HCT116 (cell line): ENCODE measurements at regions not wholly inside any gene's neighbourhood (a gene's known extent, or its start where the extent isn't known, plus 50 kb on each side); places are given as distances from the start of the nearest gene placed in this dataset.

ENCODE experiments used
- ATAC-seq: fragments of 200-7000 bp; cut with Tn5 transposase; 2 replicates; pipeline ENCODE4 v1.9.1; 2020; ENCODE audit warnings: mild to moderate bottlenecking, moderate library complexity
- BruUV-seq: library from RNA; stranded (reverse); fragments of 400-500 nt; replicated peaks from 2 replicates; lab custom pipeline; 2021; lab: Mats Ljungman, UMichigan
- CTCF ChIA-PET: fragments of 300-600 bp; sonication (Branson Sonifier 250); formaldehyde crosslinking; loops from one replicate; lab custom pipeline; 2021; ENCODE audit warnings: antibody characterized with exemption; lab: Charles Lee
- POLR2A ChIA-PET: fragments of 300-600, 350-600 bp; sonication (Branson Sonifier 250); formaldehyde crosslinking; loops from one replicate; lab custom pipeline; 2021; ENCODE audit warnings: antibody characterized with exemption; lab: Charles Lee
- RAD21 ChIA-PET, 2 experiments: fragments of 300-600 bp; sonication (Branson Sonifier 250); formaldehyde crosslinking; loops; one replicate each; lab custom pipeline; 2023; ENCODE audit warnings: low total read pairs in 2 of 2; ENCODE audit not compliant: uncharacterized antibody in 2 of 2, unreplicated experiment in 2 of 2, low non-redundant PET in 1 of 2; lab: Charles Lee
- DNase-seq: peaks from one replicate; pipeline ENCODE4 v3.0.0-alpha.2; 2010; ENCODE audit warnings: low read depth, low spot score
- H2AFZ ChIP-seq: fragments of 200-600 bp; shearing (Covaris generic), sonication (generic); 2 replicates; pipeline ENCODE4 v1.6.1; 2017; ENCODE audit warnings: low read depth, mixed run types, mixed read lengths, antibody characterized with exemption, low read length; ENCODE audit not compliant: poor library complexity, severe bottlenecking
- H3K27ac ChIP-seq: 2 replicates; pipeline ENCODE4 v1.5.1; 2012; ENCODE audit warnings: low read depth, low read length
- H3K27me3 ChIP-seq: fragments of 200-600 bp; sonication (generic); 2 replicates; pipeline ENCODE4 v1.6.1; 2016; ENCODE audit warnings: mixed run types, low read length, mixed read lengths; ENCODE audit not compliant: insufficient read depth
- H3K36me3 ChIP-seq, 2 experiments: fragments of 200-500 bp in 1 of 2; fragments of 200-600 bp in 1 of 2; sonication (Bioruptor generic) in 1 of 2; sonication (generic) in 1 of 2; 2 replicates each; pipeline versions ENCODE4 v1.5.1 to v1.6.1; 2014 to 2016; ENCODE audit warnings: low read length in 2 of 2, inconsistent platforms in 1 of 2, mixed read lengths in 1 of 2, mixed run types in 1 of 2; ENCODE audit not compliant: insufficient read depth in 2 of 2, control insufficient read depth in 1 of 2
- H3K4me1 ChIP-seq, 2 experiments: fragments of 200-600 bp in 1 of 2; sonication (generic) in 1 of 2; 2 replicates each; pipeline versions ENCODE4 v1.5.1 to v1.6.1; 2012 to 2017; ENCODE audit warnings: low read length in 2 of 2, inconsistent platforms in 1 of 2, mild to moderate bottlenecking in 1 of 2, mixed read lengths in 1 of 2, mixed run types in 1 of 2, moderate library complexity in 1 of 2; ENCODE audit not compliant: insufficient read depth in 2 of 2, control insufficient read depth in 1 of 2
- H3K4me2 ChIP-seq: fragments of 200-600 bp; sonication (generic); 2 replicates; pipeline ENCODE4 v1.6.1; 2017; ENCODE audit warnings: mixed run types, low read length, mixed read lengths
- H3K4me3 ChIP-seq, 2 experiments: fragments of 200-600 bp in 1 of 2; sonication (generic) in 1 of 2; replicated peaks in 1 of 2; 2 replicates each; pipeline ENCODE4 v1.5.1; 2011 to 2016; ENCODE audit warnings: low read length in 2 of 2, control low read depth in 1 of 2, low read depth in 1 of 2, mild to moderate bottlenecking in 1 of 2, mixed read lengths in 1 of 2, mixed run types in 1 of 2
- H3K79me2 ChIP-seq: fragments of 200-600 bp; sonication (generic); 2 replicates; pipeline ENCODE4 v1.6.1; 2017; ENCODE audit warnings: mild to moderate bottlenecking, mixed run types, low read length, moderate library complexity, mixed read lengths; ENCODE audit not compliant: insufficient read depth
- H3K9ac ChIP-seq: fragments of 200-600 bp; sonication (generic); 2 replicates; pipeline ENCODE4 v1.6.1; 2016; ENCODE audit warnings: low read length, mixed read lengths
- H3K9me2 ChIP-seq: fragments of 200-600 bp; sonication (generic), shearing (Covaris generic); 2 replicates; pipeline ENCODE4 v1.6.1; 2017; ENCODE audit warnings: mixed run types, mild to moderate bottlenecking, moderate library complexity; ENCODE audit not compliant: insufficient read depth
- H3K9me3 ChIP-seq, 2 experiments: fragments of 200-500 bp in 1 of 2; fragments of 200-600 bp in 1 of 2; sonication (Bioruptor generic) in 1 of 2; sonication (generic) in 1 of 2; 2 replicates each; pipeline ENCODE4 v1.6.1; 2014 to 2017; ENCODE audit warnings: low read length in 2 of 2, mixed read lengths in 2 of 2, inconsistent platforms in 1 of 2, low read depth in 1 of 2, mild to moderate bottlenecking in 1 of 2, mixed run types in 1 of 2, moderate library complexity in 1 of 2; ENCODE audit not compliant: control insufficient read depth in 1 of 2, insufficient read depth in 1 of 2
- H4K20me1 ChIP-seq: fragments of 200-600 bp; sonication (generic), shearing (Covaris generic); 2 replicates; pipeline ENCODE4 v1.6.1; 2017; ENCODE audit warnings: mixed run types, mild to moderate bottlenecking, moderate library complexity; ENCODE audit not compliant: insufficient read depth
- CBX3 ChIP-seq: IDR thresholded peaks from 2 replicates; pipeline ENCODE4 v1.6.1; 2012; ENCODE audit warnings: low read depth
- CEBPB ChIP-seq: IDR thresholded peaks from 2 replicates; pipeline ENCODE4 v1.6.1; 2012; ENCODE audit warnings: low read depth
- EGR1 ChIP-seq: IDR thresholded peaks from 2 replicates; pipeline ENCODE4 v1.6.1; 2012; ENCODE audit warnings: low read depth
- ELF1 ChIP-seq: IDR thresholded peaks from 2 replicates; pipeline ENCODE4 v1.6.1; 2012; ENCODE audit warnings: low read depth, borderline replicate concordance
- FOSL1 ChIP-seq: IDR thresholded peaks from 2 replicates; pipeline ENCODE4 v1.6.1; 2012; ENCODE audit warnings: low read depth
- POLR2AphosphoS5 ChIP-seq: IDR thresholded peaks from 2 replicates; pipeline ENCODE4 v1.6.1; 2011; ENCODE audit warnings: mild to moderate bottlenecking, low read depth, low read length, moderate library complexity
- RAD21 ChIP-seq: IDR thresholded peaks from 2 replicates; pipeline ENCODE4 v1.6.1; 2012; ENCODE audit warnings: low read depth, mild to moderate bottlenecking
- SIN3A ChIP-seq: IDR thresholded peaks from 2 replicates; pipeline ENCODE4 v1.6.1; 2012; ENCODE audit warnings: low read depth
- TCF7L2 ChIP-seq: IDR thresholded peaks from 2 replicates; pipeline ENCODE4 v1.7.0; 2011; ENCODE audit warnings: borderline replicate concordance, inconsistent platforms; ENCODE audit not compliant: insufficient read depth, insufficient read length; ENCODE audit errors: extremely low read depth
- YY1 ChIP-seq: IDR thresholded peaks from 2 replicates; pipeline ENCODE4 v1.6.1; 2011; ENCODE audit warnings: low read length, low read depth, moderate library complexity, mild to moderate bottlenecking; ENCODE audit not compliant: insufficient replicate concordance; ENCODE audit errors: extremely low read depth
- ZFX ChIP-seq: fragments of 450-650 bp; IDR thresholded peaks from 2 replicates; pipeline ENCODE4 v1.6.1; 2017
- intact Hi-C: fragments of 100-400 bp; cut with micrococcal nuclease; formaldehyde crosslinking; loops from 2 replicates; pipeline ENCODE4 v1.10.0; 2022
- TF ChIP-seq, protein P1 (sequence below), 3 experiments: fragments of 200-600 bp in 1 of 3; sonication (generic) in 1 of 3; IDR thresholded peaks in 2 of 3; conservative IDR thresholded peaks in 1 of 3; 2 replicates each; pipeline ENCODE4 v1.5.1; 2012 to 2017; ENCODE audit warnings: low read depth in 2 of 3, low read length in 2 of 3, antibody characterized with exemption in 1 of 3, borderline replicate concordance in 1 of 3, control low read depth in 1 of 3, mild to moderate bottlenecking in 1 of 3, mixed read lengths in 1 of 3, mixed run types in 1 of 3, moderate library complexity in 1 of 3; ENCODE audit not compliant: insufficient read depth in 1 of 3
- TF ChIP-seq, protein P2 (sequence below): IDR thresholded peaks from 2 replicates; pipeline ENCODE4 v1.6.1; 2011; ENCODE audit warnings: mild to moderate bottlenecking, low read length, moderate library complexity; ENCODE audit not compliant: insufficient replicate concordance; ENCODE audit errors: extremely low read depth
- TF ChIP-seq, protein P3 (sequence below): IDR thresholded peaks from 2 replicates; pipeline ENCODE4 v1.6.1; 2012

DNA sequence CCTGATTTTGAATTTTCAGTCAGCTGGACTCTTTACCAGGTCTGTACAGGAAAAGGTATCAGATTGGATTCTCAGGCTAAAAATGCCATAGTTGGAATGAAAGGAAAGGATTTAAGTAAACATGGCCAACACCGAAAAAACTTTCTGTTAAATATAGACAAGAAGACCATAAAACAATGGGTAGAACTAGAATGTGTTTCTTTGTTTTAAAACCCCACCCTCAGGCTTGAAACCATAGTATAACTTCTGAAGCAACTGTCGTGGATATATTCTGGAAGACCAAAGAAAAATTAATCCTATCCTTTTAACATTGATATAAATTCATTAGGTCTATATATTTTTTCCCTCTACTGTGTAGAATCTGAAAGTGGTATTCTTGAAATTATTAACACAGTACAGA, 118.6 kb upstream of the HAPLN1 start:
- no peak overlapping the region for H3K4me2 ChIP-seq
- no peak for DNase-seq
- H3K79me2 ChIP-seq = no peaks in the 10 kb centered on the region
- H3K9ac ChIP-seq = no peak overlapping the region
- H2AFZ ChIP-seq = no peak overlapping the region
- TF ChIP-seq YY1 (no peak), EGR1 (no peak), ELF1 (no peak), FOSL1 (no peak), SIN3A (no peak), CBX3 (no peak), RAD21 (no peak), CEBPB (no peak), TCF7L2 (no peak), POLR2AphosphoS5 (no peak), ZFX (no peak)
- TF ChIP-seq, protein P1, sequence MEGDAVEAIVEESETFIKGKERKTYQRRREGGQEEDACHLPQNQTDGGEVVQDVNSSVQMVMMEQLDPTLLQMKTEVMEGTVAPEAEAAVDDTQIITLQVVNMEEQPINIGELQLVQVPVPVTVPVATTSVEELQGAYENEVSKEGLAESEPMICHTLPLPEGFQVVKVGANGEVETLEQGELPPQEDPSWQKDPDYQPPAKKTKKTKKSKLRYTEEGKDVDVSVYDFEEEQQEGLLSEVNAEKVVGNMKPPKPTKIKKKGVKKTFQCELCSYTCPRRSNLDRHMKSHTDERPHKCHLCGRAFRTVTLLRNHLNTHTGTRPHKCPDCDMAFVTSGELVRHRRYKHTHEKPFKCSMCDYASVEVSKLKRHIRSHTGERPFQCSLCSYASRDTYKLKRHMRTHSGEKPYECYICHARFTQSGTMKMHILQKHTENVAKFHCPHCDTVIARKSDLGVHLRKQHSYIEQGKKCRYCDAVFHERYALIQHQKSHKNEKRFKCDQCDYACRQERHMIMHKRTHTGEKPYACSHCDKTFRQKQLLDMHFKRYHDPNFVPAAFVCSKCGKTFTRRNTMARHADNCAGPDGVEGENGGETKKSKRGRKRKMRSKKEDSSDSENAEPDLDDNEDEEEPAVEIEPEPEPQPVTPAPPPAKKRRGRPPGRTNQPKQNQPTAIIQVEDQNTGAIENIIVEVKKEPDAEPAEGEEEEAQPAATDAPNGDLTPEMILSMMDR (IDR thresholded peaks at IDR 0.05 in 2 of 3, conservative IDR thresholded peaks at IDR 0.05 in 1 of 3; ENCODE audit: borderline replicate concordance in 1 of 3, insufficient read depth in 1 of 3, low read depth in 2 of 3, low read length in 2 of 3) = no peak
- TF ChIP-seq, protein P2, sequence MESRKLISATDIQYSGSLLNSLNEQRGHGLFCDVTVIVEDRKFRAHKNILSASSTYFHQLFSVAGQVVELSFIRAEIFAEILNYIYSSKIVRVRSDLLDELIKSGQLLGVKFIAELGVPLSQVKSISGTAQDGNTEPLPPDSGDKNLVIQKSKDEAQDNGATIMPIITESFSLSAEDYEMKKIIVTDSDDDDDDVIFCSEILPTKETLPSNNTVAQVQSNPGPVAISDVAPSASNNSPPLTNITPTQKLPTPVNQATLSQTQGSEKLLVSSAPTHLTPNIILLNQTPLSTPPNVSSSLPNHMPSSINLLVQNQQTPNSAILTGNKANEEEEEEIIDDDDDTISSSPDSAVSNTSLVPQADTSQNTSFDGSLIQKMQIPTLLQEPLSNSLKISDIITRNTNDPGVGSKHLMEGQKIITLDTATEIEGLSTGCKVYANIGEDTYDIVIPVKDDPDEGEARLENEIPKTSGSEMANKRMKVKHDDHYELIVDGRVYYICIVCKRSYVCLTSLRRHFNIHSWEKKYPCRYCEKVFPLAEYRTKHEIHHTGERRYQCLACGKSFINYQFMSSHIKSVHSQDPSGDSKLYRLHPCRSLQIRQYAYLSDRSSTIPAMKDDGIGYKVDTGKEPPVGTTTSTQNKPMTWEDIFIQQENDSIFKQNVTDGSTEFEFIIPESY = no peak
- TF ChIP-seq, protein P3, sequence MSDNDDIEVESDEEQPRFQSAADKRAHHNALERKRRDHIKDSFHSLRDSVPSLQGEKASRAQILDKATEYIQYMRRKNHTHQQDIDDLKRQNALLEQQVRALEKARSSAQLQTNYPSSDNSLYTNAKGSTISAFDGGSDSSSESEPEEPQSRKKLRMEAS = no peak
- RAD21 ChIA-PET = no interaction called here
- no peak for ATAC-seq
- no peak overlapping the region for H3K4me3 ChIP-seq
- CTCF ChIA-PET = no interaction called here
- H3K27me3 ChIP-seq = no peaks in the 10 kb centered on the region
- POLR2A ChIA-PET = no interaction called here
- no peaks in the 10 kb centered on the region for H4K20me1 ChIP-seq
- no peaks in the 10 kb centered on the region for H3K36me3 ChIP-seq
- H3K9me2 ChIP-seq = peaks cover 3% of the 10 kb centered on the region; the same call in 1 of the 2 replicates
- intact Hi-C loops = no loop called here
- BruUV-seq = no TSS peak
- no peaks in the 10 kb centered on the region for H3K4me1 ChIP-seq
- no peaks in the 10 kb centered on the region for H3K9me3 ChIP-seq
- H3K27ac ChIP-seq = no peak overlapping the region
